Loucy (cell line): ENCODE measurements at regions not wholly inside any gene's neighbourhood (a gene's known extent, or its start where the extent isn't known, plus 50 kb on each side); places are given as distances from the start of the nearest gene placed in this dataset.

ENCODE experiments used
- H2AFZ ChIP-seq: fragments of 200-600 bp; sonication (generic); 2 replicates; pipeline ENCODE4 v1.6.0; 2016; ENCODE audit warnings: antibody characterized with exemption, mild to moderate bottlenecking, low read length, moderate library complexity
- H3F3A ChIP-seq: fragments of 200-600 bp; 2 replicates; pipeline ENCODE4 v1.6.0; 2016; ENCODE audit warnings: antibody characterized with exemption, low read depth, mild to moderate bottlenecking
- H3K27me3 ChIP-seq: fragments of 200-600 bp; sonication (generic); 2 replicates; pipeline ENCODE4 v1.6.1; 2014; ENCODE audit warnings: low read length, mild to moderate bottlenecking; ENCODE audit not compliant: insufficient read depth, poor library complexity, severe bottlenecking
- H3K36me3 ChIP-seq: fragments of 200-600 bp; sonication (generic); 2 replicates; pipeline ENCODE4 v1.6.1; 2016; ENCODE audit warnings: low read length; ENCODE audit not compliant: insufficient read depth
- H3K4me1 ChIP-seq: fragments of 200-600 bp; sonication (generic); 2 replicates; pipeline ENCODE4 v1.5.1; 2014; ENCODE audit warnings: low read length, mild to moderate bottlenecking; ENCODE audit not compliant: insufficient read depth, poor library complexity, severe bottlenecking
- H3K4me2 ChIP-seq: fragments of 200-600 bp; sonication (generic); 2 replicates; pipeline ENCODE4 v1.6.0; 2014; ENCODE audit warnings: antibody characterized with exemption, low read length, low read depth, mild to moderate bottlenecking; ENCODE audit not compliant: poor library complexity, severe bottlenecking
- H3K4me3 ChIP-seq: fragments of 200-600 bp; sonication (generic); 2 replicates; pipeline ENCODE4 v1.5.1; 2014; ENCODE audit warnings: low read length, mild to moderate bottlenecking, mixed read lengths; ENCODE audit not compliant: poor library complexity, severe bottlenecking
- H3K79me2 ChIP-seq: fragments of 200-600 bp; sonication (generic); 2 replicates; pipeline ENCODE4 v1.6.1; 2014; ENCODE audit warnings: low read length; ENCODE audit not compliant: insufficient read depth
- H3K9ac ChIP-seq: fragments of 200-600 bp; sonication (generic); 2 replicates; pipeline ENCODE4 v1.6.0; 2014; ENCODE audit warnings: mild to moderate bottlenecking, low read depth, low read length, moderate library complexity; ENCODE audit not compliant: poor library complexity, severe bottlenecking
- H3K9me2 ChIP-seq: fragments of 200-600 bp; sonication (generic); replicated peaks from 2 replicates; pipeline ENCODE4 v1.6.1; 2016; ENCODE audit warnings: low read depth, low read length, mixed read lengths
- H3K9me3 ChIP-seq: fragments of 200-600 bp; sonication (generic); 2 replicates; pipeline ENCODE4 v1.6.1; 2014; ENCODE audit warnings: mild to moderate bottlenecking, antibody characterized with exemption, low read length, low read depth; ENCODE audit not compliant: insufficient read depth
- H4K20me1 ChIP-seq: fragments of 200-600 bp; sonication (generic); 2 replicates; pipeline ENCODE4 v1.6.0; 2014; ENCODE audit warnings: antibody characterized with exemption, low read length, mild to moderate bottlenecking; ENCODE audit not compliant: insufficient read depth, poor library complexity, severe bottlenecking
- CTCF ChIP-seq: fragments of 200-600 bp; sonication (generic); conservative IDR thresholded peaks from 2 replicates; pipeline ENCODE4 v1.5.1; 2014; ENCODE audit warnings: mild to moderate bottlenecking, antibody characterized with exemption, low read length
- EZH2phosphoT487 ChIP-seq: fragments of 200-600 bp; IDR thresholded peaks from 2 replicates; pipeline ENCODE4 v1.6.1; 2018; ENCODE audit warnings: antibody characterized with exemption, mild to moderate bottlenecking, moderate library complexity, borderline replicate concordance

- Histone ChIP-seq H3K27me3 (no peaks in the 10 kb centered on the region), H3F3A (no peaks in the 10 kb centered on the region), H4K20me1 (no peaks in the 10 kb centered on the region), H3K9me3 (peaks cover 10% of the 10 kb centered on the region; the same call in 1 of the 2 replicates), H3K4me3 (no peak overlapping the region), H3K9me2 (no peaks in the 10 kb centered on the region), H3K9ac (no peak overlapping the region), H2AFZ (no peak overlapping the region), H3K79me2 (no peaks in the 10 kb centered on the region), H3K4me2 (no peak overlapping the region), H3K36me3 (no peaks in the 10 kb centered on the region), H3K4me1 (no peaks in the 10 kb centered on the region)
- TF ChIP-seq CTCF (no peak), EZH2phosphoT487 (no peak)
Observed at GRCh38 chr16:35750157-35750689, 2290.8 kb downstream of the TP53TG3F start.

GRCh38 chr16:35750701-35751104 is 2291.3 kb downstream of the TP53TG3F start:
- Histone ChIP-seq H3K9me3 (peaks cover 10% of the 10 kb centered on the region; the same call in 1 of the 2 replicates), H3K27me3 (no peaks in the 10 kb centered on the region)

DNA sequence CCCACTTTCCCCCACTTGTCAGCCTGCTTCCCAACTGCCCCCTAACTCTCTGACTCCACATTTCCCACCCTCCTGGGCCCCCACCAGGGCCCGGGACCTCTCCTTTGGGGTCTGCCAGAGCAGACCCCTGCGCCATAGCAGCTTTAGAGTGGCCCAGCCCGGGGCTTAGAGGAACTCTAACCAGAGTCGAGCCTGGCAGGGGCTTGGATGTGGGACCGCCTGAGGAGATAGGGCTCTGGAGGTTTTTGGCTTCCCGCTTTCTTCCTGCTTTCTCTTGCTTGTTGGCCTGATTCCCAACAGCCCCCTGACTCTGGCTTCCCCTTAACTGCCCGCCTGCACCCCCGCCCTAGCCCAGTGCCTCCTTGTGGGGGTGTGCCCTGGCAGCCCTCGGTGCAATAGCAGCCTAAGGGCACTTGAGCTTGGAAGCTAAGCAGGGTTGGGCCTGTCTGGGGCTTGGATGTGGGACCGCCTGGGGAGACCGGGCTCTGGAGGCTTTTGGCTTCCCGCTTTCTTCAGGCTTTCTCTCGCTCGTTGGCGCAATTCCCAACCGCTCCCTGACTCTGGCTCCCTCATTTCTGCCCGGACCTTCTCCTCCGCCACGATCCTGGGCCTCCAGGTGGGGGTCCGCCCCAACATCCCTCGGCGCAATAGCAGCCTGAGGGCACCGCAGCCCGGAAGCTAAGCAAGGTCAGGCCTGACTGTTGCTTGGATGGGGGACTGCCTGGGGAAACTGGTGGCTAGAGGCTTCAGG is 2292.0 kb downstream of the TP53TG3F start:
- H3K4me1 ChIP-seq = no peaks in the 10 kb centered on the region
- no peak overlapping the region for H2AFZ ChIP-seq
- no peak for TF ChIP-seq EZH2phosphoT487
- no peak for TF ChIP-seq CTCF
- no peaks in the 10 kb centered on the region for H4K20me1 ChIP-seq
- no peak overlapping the region for H3K9ac ChIP-seq
- no peaks in the 10 kb centered on the region for H3K79me2 ChIP-seq
- H3K27me3 ChIP-seq = no peaks in the 10 kb centered on the region
- H3K36me3 ChIP-seq = no peaks in the 10 kb centered on the region
- H3K9me3 ChIP-seq = peaks cover 10% of the 10 kb centered on the region; the same call in 1 of the 2 replicates
- no peak overlapping the region for H3K4me2 ChIP-seq
- H3K9me2 ChIP-seq = no peaks in the 10 kb centered on the region
- H3F3A ChIP-seq = no peaks in the 10 kb centered on the region
- H3K4me3 ChIP-seq = no peak overlapping the region

More at GRCh38 chr16:35750701-35751104, 2291.3 kb downstream of the TP53TG3F start:
- H3K9ac ChIP-seq = no peak overlapping the region
- H3K36me3 ChIP-seq = no peaks in the 10 kb centered on the region
- TF ChIP-seq EZH2phosphoT487 (no peak), CTCF (no peak)
- H3F3A ChIP-seq = no peaks in the 10 kb centered on the region
- no peaks in the 10 kb centered on the region for H3K79me2 ChIP-seq
- no peaks in the 10 kb centered on the region for H4K20me1 ChIP-seq
- H3K9me2 ChIP-seq = no peaks in the 10 kb centered on the region
- no peaks in the 10 kb centered on the region for H3K4me1 ChIP-seq
- no peak overlapping the region for H3K4me3 ChIP-seq
- no peak overlapping the region for H2AFZ ChIP-seq
- no peak overlapping the region for H3K4me2 ChIP-seq
